GM10248 (cell line): ENCODE measurements at regions not wholly inside any gene's neighbourhood (a gene's known extent, or its start where the extent isn't known, plus 50 kb on each side); places are given as distances from the start of the nearest gene placed in this dataset.
"Not testable (repeated sequence)": the region's sequence is repeated elsewhere in the genome, so short reads cannot be mapped to it uniquely, and the experiment has no call there.

ENCODE experiments used
- CTCF ChIA-PET: fragments of 300-600 bp; sonication (Branson Sonifier 250); formaldehyde crosslinking; extraction: SDS; loops from one replicate; lab custom pipeline; 2021; ENCODE audit warnings: antibody characterized with exemption; lab: Yijun Ruan, JAX
- POLR2A ChIA-PET: fragments of 350-650 bp; sonication (Branson Sonifier 250); formaldehyde crosslinking; extraction: SDS; loops from one replicate; lab custom pipeline; 2020; ENCODE audit warnings: antibody characterized with exemption; lab: Yijun Ruan, JAX
- DNase-seq: peaks from one replicate; pipeline ENCODE4 v3.0.0; 2012; ENCODE audit errors: extremely low spot score
- CTCF ChIP-seq: IDR thresholded peaks from 2 replicates; pipeline ENCODE4 v1.5.1; 2012; ENCODE audit warnings: mild to moderate bottlenecking, low read depth; ENCODE audit errors: extremely low read depth, missing control alignments, control extremely low read depth

- DNase-seq, CTCF ChIA-PET, POLR2A ChIA-PET: not testable (repeated sequence)
- TF ChIP-seq CTCF = peak; percentile 2
These were observed 187.0 kb upstream of the TP53TG3D start for GRCh38 chr16:32066016-32066651.

GRCh38 chr16:32071586-32071985 is 181.5 kb upstream of the TP53TG3D start:
- DNase-seq, POLR2A ChIA-PET, CTCF ChIA-PET: not testable (repeated sequence)

- DNase-seq, CTCF ChIA-PET, POLR2A ChIA-PET: not testable (repeated sequence)
These were observed 169.2 kb upstream of the TP53TG3D start for GRCh38 chr16:32083891-32084290.

GRCh38 chr16:32084656-32085401 is 168.3 kb upstream of the TP53TG3D start:
- DNase-seq, POLR2A ChIA-PET, CTCF ChIA-PET: not testable (repeated sequence)

- peak; percentile 5 for DNase-seq
- CTCF ChIA-PET, POLR2A ChIA-PET: not testable (repeated sequence)
These were observed 167.5 kb upstream of the TP53TG3D start for GRCh38 chr16:32085438-32086141.

GRCh38 chr16:32115562-32115961 is 137.5 kb upstream of the TP53TG3D start:
- CTCF ChIA-PET, POLR2A ChIA-PET: not testable (repeated sequence)
- DNase-seq = peak; percentile 0

GRCh38 chr16:32116080-32116479 is 137.0 kb upstream of the TP53TG3D start:
- ChIA-PET CTCF (no interaction called here), POLR2A (no interaction called here)
- TF ChIP-seq CTCF = no peak
- peak; percentile 2 for DNase-seq

GRCh38 chr16:32116533-32116932 is 136.6 kb upstream of the TP53TG3D start:
- POLR2A ChIA-PET, CTCF ChIA-PET, DNase-seq: not testable (repeated sequence)

- CTCF ChIA-PET, POLR2A ChIA-PET, DNase-seq: not testable (repeated sequence)
These were observed 132.7 kb upstream of the TP53TG3D start for GRCh38 chr16:32120372-32120771.

- DNase-seq, CTCF ChIA-PET, POLR2A ChIA-PET: not testable (repeated sequence)
These were observed 132.3 kb upstream of the TP53TG3D start for GRCh38 chr16:32120779-32121178.

GRCh38 chr16:32121273-32121900 is 131.7 kb upstream of the TP53TG3D start:
- DNase-seq, POLR2A ChIA-PET, CTCF ChIA-PET: not testable (repeated sequence)

- DNase-seq, POLR2A ChIA-PET, CTCF ChIA-PET: not testable (repeated sequence)
These were observed 100.7 kb upstream of the TP53TG3D start for GRCh38 chr16:32152434-32152833.

GRCh38 chr16:32187918-32188669 is 65.0 kb upstream of the TP53TG3D start:
- DNase-seq, POLR2A ChIA-PET, CTCF ChIA-PET: not testable (repeated sequence)

GRCh38 chr16:32202585-32202984 is 50.5 kb upstream of the TP53TG3D start:
- DNase-seq, CTCF ChIA-PET, POLR2A ChIA-PET: not testable (repeated sequence)
